ENCODE measurements at regions not wholly inside any gene's neighbourhood (a gene's known extent, or its start where the extent isn't known, plus 50 kb on each side); places are given as distances from the start of the nearest gene placed in this dataset.
"Not testable (repeated sequence)": the region's sequence is repeated elsewhere in the genome, so short reads cannot be mapped to it uniquely, and the experiment has no call there.

DNA sequence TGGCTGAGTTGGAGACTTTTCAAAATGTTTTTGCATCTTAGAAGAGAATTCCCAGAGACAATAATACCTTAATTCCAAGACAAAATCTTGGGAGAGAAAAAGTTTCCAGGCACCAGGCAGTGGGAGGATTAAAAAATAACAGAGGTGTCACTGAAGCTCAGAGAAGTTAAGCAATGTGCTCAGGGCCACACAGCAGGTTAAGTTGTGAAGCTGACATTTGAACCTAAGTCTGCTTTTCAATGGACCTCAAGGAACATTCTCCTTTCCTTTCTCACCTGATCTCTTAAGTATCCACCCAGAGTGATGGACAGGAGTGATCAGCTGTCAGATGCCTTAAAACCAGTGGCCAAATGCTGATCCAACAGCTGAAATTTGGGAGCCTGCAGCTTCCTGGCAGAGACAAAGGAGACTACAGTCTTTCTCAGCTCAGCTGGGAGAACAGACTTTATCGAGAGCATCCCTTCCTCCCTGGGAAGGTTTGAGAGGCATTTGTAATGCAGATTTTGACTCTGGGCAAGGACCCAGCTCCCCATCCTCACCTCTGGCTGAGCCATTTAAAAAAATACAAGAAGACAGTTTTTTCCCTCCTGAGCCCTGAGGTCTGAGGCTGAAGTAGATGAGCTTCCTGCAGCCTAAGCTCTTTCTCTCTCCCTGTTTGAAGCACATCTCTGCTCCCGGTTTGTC lies 174.9 kb upstream of the RPH3A start:
- DNase-seq (ENCODE audit: low read depth), result no peak

DNA sequence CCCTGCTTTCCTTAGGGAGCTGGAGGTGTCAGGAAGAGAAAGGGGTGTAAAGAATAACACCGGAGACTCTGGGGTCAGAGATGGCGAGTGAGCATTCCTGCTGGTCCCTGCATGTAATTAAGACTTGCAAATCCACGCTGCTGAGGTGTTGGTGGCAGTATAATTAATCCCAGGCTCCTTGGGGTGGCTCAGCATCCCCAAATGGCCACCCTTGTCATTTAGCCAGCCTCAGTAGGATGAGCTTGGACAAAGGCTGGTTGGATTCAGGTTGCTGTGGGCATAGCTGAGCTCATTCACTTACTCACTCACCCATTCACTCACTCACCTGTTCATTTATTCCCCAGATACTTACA lies 174.4 kb upstream of the RPH3A start:
- DNase-seq (ENCODE audit: low read depth), result no peak

DNA sequence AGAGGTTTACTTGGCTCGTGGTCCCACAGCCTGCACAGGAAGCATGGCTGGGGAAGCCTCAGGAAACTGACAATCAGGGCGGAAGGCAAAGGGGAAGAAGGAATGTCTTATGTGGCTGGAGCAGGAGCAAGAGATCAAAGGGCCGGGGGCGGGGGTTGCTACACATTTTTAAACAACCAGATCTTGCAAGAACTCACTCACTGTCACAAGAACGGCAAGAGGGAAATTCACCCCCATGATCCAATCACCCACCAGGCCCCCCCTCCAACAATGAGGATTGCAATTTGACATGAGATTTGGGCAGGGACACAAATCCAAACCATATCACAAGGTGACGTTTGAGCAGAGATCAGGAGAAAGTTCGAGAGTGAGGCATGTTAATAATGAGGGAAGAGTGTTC lies 163.7 kb upstream of the RPH3A start:
- no peak for DNase-seq (ENCODE audit: low read depth)

DNA sequence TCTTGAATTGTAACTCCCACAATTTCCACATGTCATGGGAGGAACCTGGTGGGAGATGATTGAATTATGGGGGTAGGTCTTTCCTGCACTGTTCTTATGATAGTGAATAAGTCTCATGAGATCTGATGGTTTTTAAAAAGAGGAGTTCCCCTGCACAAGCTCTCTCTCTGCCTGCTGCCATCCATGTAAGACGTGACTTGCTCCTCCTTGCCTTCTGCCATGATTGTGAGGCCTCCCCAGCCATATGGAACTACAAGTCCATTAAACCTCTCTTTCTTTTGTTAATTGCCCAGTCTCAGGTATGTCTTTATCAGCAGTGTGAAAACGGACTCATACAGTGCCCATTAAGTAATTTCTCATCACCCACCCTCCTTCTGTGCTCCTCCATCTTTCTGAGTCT lies 159.6 kb upstream of the RPH3A start:
- not testable (repeated sequence) for DNase-seq (ENCODE audit: low read depth)

DNA sequence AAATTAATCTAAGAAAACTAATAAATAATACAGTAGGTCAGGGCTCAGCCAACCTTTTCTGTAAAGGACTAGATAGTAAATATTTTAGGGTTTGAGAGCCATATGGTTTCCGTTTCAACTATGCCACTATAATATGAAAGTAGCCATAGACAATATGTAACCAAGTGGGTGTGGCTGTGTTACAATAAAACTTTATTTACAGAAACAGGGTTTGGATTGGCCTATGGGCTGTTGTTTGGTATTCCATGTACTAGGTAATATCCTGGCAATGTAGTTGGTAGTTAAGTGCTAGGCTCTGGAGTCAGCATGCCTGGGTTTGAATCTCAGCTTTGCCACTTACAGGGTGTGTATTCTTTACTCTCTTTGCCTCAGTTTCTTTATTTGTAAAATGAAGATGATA lies 156.5 kb upstream of the RPH3A start:
- DNase-seq (ENCODE audit: low read depth), result no peak

DNA sequence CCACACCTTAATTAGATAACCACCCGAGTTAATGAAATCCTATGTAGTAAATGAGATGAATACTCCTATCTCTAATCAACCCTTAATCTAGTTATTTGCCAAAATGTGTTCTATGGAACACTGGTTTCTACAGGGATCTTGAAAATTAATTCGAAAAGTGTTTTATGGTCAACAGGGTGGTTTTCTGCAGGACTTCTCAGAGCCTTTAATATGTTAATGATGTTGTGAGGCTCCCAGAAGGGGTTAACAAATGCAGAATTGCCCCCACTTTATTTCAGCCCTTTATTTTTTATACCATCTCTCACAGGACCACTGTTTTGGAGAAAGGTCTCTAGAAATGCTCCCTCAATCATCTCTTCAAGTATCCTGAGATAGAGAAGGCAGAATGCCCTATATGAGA lies 153.1 kb upstream of the RPH3A start:
- no peak for DNase-seq (ENCODE audit: low read depth)

DNA sequence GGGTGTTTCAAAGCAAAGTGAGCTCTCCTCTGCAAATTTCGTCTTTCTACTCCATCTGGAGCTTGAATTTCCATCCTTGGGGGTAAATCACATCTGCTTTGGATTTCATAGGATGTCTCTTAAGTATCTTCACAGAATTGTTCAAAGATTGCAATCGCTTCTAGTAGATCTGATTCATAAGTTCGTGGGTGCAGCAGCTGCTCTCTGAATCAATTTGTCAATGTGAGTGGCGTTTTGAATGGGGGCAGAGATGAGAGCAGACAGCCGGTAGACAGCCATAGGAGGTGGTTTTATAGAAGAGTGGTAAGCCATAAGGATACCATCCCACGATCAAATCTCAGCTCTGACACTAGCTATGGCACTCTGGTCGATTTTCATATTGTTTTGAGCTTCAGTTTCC lies 146.0 kb upstream of the RPH3A start:
- DNase-seq (ENCODE audit: low read depth), result no peak

DNA sequence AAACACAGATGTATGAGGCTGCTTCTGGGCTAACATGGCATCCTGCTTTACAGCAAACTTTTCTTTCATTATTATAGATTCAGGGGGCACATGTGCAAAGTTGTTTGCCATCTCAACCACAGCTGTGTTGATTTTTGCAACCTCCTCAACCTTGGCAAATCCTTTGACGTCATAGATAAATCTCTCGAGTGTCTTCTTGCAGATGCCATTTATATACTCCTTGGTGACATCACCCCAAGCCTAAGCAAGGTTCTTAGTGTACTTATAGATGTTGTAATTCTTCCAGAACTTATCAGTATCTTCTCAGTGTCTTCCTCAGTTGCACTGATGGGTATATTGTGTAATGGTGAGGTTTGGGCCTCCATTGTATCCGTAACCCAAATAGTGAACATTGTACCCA lies 135.4 kb upstream of the RPH3A start:
- no peak for DNase-seq (ENCODE audit: low read depth)

DNA sequence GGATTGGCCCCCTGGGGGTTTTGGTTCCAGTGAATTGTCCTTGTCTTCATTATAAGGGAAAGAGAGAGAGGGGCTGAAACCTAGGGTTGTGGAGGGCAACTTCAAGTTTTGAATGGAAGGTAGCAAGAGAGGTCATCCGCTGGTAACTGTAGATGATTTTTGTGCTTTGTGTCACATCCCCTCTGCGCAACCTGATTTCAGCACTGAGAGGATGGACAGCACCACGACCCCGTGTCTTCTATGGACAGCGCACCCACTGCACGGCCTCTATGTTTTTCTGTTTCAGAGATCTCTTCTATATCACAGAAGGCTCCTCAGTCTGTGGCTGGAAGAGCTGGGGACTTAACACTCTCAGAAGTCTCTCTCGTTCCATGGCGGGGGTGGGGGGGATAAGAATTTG lies 127.0 kb upstream of the RPH3A start:
- DNase-seq (ENCODE audit: low read depth), result no peak

DNA sequence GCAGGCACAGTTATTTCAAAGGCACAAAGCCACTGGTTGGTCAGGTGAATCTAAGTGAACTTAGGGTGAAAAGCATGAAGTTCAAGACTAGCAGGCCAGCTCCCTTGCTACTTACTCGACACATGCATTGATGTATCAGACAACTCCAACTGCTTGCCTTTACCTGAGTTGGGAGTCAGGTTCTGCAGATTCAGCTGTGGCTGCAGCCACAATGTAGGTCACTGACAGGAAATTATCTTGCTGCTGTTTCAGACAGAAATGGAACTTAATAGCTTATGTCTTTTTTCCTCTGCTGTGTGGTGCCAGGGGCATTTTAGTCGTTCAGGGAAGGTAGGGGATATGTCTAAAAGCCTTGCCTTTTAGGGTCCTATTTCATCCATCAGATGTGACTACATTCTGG lies 125.6 kb upstream of the RPH3A start:
- no peak for DNase-seq (ENCODE audit: low read depth)

DNA sequence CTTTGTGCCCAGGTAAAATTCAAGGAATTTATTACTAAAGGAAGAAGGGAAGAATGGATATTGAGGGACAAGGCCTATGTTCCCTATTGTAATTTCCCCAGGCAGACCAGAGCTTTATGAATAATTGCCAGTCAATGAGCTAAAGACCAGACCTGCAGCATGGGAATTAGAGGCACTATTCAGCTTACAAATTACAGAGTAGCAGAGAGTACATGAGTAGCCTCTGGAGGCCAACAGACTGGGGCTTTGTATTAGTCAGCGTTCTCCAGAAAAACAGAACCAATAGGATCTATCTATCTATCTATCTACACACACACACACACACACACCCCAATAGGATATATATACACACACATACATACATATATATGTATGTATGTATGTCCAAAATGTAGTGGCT lies 120.0 kb upstream of the RPH3A start:
- no peak for DNase-seq (ENCODE audit: low read depth)

DNA sequence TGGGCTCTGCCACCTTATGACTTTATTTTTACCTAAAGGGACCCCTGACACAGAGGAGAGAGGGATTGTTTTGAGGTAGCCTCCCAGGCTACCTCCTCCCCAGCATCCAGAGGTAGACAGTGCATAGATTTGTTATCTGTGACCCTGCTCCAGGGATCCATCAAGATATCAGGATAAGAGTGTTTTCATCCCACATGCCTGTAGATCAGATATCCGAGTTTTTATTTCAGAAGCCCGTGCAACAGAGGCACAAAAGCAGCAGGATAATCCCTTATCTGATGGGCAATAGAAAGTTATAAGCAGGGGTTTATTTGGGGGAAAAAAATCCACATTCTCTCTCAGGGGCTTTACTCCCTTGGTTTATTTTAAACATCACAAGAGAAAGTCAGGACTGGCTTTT lies 117.0 kb upstream of the RPH3A start:
- no peak for DNase-seq (ENCODE audit: low read depth)

DNA sequence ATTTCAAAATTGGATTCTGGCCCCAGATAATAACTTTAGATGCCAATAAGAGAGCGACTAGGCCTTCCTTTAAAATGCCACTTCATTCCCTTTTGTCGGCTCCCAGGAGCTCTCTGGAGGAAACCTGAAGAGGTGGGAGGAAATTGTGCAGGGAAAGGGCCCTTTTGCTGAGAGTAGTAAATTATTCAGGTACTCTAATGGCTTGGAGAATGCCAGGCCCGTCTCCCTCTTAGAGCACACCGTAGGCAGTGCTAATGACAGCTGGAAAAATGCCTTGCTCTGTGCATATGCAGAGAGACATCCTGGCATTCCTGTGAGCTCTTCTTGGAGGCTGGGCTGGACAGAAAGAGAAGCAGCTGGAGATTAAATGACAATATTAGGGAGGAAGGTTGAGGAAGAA lies 115.0 kb upstream of the RPH3A start:
- DNase-seq (ENCODE audit: low read depth), result no peak

DNA sequence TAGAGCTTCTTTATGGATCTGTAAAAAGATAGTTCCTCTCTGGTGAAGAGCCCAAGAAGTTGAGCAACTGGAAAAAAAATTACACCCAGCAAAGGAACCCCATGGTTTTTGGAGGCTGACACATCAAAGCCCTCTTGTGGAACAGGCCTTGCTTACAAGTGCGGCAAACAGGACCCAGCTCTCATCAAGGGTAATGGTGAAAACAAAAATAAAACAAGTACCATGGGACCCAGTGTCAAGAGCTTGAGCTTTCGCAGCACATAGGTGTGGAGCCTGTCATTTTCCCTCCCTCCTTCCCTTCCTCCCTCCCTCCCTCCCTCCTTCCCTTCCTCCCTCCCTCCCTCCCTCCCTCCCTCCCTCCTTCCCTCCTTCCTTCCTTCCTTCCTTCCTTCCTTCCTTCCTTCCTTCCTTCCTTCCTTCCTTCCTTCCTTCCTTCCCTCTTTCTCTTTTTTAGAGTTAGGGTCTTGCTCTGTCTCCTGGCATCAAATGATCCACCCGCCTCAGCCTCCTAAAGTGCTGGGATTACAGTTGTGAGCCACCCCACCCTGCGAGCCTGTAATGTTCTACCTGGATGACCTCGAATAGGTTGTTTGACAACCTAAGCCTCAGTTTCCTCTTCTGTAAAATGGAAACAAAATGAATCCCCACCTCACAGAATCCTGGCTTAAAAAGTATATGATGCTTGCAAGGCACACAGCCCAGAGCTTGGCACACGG lies 114.3 kb upstream of the RPH3A start:
- no peak for DNase-seq (ENCODE audit: low read depth)

DNA sequence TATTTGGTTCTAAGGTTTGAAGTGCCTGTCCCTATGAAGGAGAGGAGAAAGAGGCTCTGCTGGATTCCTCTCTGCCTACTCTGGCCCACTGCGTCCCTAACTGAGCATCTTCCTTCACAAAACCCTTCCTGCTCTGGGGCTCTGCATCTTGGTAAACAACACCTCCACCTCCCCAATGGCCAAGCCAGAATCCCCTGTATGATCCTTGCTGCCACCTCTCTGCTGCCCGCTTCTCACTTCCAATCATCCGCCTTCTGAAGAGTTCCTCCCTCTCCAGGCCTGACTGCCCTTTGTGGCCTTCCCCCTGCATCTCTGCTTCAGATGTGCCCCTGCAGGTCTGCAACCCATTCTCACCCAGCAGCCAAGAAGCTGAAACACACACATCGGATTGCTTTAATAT lies 110.6 kb upstream of the RPH3A start:
- no peak for DNase-seq (ENCODE audit: low read depth)

DNA sequence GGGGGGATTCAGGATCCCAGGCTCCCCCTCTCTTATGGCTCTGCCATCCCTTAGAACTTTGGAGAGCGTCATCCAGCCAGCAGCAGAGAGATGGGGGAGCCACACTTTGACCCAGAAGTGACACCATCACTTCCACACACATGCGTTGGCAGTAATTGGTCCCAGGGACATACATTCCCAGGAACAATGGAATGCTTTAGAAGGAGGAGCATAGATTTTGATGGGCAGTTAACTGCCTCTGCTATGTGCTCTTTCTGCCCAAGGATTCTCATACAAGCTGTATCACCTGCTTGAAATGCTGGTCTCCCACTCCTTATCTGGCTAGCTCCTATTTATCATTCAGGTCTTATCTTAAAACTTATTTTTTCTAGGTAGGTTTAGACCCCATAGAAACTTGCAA lies 109.0 kb upstream of the RPH3A start:
- no peak for DNase-seq (ENCODE audit: low read depth)

DNA sequence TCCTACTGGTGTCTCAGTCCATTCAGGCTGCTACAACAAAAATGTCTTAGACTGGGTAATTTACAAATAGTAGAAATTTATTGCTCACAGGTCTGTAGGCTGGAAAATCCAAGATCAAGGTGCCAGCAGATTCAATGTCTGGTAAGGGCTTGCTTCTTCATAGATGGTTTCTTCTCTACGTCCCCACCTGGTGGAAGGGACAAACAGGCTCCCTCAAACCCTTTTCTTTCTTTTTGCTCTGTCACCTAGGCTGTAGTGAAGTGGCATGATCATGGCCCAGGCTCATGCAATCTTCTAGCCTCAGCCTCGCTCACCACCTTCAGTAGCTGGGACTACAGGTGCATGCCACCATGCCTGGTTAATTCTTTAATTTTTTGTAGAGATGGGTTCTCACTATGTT lies 106.8 kb upstream of the RPH3A start:
- DNase-seq (ENCODE audit: low read depth), result no peak

DNA sequence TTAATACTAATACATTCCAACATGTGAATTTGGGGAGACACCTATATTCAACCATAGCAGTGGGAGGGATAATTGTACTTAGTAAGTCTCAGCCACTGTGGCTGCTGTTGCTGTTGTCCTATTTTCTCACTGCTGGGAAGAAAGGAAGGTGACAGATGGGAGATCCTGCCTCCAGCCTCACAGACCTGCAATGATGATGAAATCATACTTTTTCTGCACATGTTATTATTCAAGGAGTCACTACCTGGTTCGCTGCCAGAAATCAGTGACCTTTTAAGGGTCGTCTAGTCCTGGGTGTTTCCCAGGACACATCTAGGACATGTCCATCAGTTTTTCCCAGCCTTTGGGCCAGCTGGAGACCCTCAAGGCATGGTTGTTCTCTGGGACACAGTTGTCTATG lies 106.2 kb upstream of the RPH3A start:
- DNase-seq (ENCODE audit: low read depth), result no peak

DNA sequence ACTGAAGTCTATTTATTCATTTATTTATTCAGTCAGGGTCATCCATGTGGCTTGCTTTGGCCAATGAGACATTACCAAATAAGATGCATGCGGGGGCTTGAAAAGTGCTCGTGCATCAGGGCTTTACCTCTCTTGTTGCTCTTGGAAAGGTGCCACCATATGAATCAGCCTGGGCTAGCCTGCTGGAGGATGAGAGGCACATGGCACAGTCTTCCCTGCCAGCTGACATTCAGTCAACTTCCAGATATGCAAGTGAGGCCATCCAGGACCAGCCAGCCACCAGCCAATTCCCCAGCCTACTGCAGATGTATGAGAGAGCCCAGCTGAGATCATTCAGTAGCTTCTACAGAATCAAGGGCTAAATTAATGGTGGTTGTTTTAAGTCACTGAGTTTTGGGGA lies 105.2 kb upstream of the RPH3A start:
- no peak for DNase-seq (ENCODE audit: low read depth)

DNA sequence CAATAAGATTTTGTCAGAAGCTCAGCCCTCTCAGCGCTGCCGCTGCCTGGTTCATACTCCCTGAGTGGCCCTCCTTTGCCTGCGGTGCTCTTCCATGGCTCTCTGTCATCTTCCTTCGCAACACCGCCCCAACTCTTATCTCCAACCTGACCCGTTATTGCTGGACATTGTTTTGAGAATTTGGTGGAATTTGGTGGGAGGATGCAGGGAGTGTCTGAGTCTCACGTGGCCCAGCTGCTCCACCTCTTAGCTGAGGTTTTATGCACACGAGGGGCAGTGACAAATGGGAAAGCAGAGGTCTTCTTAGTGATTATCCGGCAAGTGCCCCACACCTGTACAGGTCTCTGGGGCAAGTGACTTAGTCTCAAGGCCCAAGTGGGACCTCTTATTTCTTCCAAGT lies 97.5 kb upstream of the RPH3A start:
- no peak for DNase-seq (ENCODE audit: low read depth)

DNA sequence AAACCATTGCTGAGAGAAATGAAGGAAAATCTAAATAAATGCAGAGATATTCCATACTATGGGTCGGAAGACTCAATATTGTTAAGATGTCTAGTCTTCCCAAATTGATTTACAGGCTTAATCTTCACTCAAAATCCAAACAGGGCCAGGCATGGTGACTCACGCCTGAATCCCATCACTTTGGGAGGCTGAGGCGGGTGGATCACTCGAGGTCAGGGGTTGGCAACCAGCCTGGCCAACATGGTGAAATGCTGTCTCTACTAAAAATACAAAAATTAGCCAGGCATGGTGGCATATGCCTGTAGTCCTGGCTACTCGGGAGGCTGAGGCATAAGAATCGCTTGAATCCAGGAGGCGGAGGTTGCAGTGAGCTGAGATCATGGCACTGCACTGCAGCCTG lies 94.1 kb upstream of the RPH3A start:
- DNase-seq (ENCODE audit: low read depth), result not testable (repeated sequence)

DNA sequence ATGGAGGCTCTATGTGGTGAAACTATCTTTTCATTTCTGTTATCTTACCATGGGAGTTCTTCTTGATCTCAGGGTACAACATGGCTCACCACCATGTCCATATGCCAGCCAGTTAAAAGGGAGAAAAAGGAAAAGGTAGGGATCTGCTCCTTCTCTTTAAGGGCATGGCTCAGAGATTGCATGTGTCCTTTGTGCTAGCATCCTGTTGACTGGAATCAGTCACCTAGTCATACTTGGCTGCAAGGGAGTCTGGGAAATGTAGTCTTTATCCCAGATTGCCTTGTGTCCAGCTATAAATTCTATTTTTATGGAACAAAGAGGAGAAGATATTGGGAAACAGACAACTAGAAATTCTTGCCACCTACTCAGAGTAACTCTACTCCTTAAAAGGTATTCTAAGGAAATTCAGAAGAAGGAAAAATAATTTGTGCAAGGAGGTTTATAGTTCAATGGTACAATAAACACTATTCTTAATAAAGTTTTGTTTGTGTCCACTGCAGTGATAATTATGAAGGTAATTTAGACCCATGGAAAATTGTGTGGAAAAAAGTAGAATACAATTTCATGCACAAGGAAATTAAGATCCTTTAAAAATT lies 86.4 kb upstream of the RPH3A start:
- no peak for DNase-seq (ENCODE audit: low read depth)

DNA sequence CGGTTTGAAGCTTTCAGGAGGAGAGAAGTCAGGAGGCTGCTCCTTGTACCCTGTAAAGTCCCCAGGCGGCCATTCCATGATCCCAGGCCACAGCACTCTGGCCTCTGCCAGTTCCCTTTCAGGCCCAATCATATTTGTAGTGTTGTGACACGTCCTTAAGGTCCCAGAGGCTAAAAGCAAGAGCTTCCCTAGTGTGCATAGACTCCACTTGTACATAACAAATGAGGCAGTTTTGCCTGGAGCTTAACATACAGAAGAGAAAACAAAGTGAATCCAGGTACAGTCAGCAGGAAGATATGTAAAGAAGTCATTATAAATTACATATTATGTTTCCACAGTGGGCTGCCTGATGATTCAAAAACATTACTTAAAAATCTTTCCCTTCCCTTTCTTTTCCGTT lies 81.1 kb upstream of the RPH3A start:
- DNase-seq (ENCODE audit: low read depth), result no peak

DNA sequence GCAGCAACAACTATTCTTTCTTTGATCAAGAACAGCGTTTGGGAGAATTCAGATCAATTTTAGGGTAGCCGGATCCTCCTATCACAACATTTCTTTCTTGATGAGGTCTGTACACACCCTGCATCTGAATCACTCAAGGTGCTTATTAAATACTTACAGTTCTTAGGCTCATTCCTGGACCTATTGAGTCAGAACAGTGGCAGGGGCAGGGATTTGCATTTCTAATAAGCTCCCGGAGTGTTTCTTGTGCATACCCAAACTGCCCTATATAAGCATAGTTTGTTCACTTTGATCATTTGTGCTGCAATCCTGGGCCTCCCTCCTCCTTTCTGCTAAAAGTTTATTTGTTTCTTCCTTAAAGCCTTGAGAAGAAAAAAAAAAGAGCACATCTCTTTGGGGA lies 80.5 kb upstream of the RPH3A start:
- DNase-seq (ENCODE audit: low read depth), result no peak
